HT-29 (cell line): ENCODE measurements at regions not wholly inside any gene's neighbourhood (a gene's known extent, or its start where the extent isn't known, plus 50 kb on each side); places are given as distances from the start of the nearest gene placed in this dataset.

ENCODE experiments used
- DNase-seq: peaks from one replicate; pipeline ENCODE4 v3.0.0-alpha.2; 2015; ENCODE audit warnings: low spot score

DNA sequence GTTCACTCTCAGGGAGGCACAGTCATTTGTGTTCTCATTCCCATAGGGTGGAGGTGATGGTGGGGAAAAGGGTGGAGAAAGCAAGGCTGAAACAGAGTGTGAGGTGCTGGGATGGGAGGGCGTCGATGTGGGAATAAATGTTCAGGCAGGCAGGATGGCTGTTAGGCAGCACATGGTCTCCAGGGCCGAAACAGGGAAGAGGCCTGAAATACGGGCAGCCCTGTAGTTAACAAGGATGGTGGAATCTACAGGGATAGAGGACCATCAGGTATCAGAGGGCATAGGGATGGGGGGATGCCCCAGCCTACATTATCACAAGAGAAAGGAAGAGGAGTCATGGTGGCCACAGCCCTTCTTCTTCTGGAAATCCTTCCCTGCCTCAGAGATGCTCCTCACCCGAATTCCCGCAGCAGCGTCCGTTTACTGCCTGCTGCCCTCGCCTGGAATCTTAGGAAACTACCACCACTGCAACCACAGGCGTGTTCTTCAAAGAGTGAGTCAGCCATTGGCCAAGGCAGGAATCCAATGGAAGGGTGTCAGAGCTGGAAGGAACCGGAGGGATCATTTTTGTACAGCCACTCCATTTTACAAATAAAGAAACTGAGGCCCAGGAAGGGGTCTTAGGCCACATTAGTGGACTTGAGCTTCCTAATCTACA is 49.7 kb upstream of the POMGNT2 start:
- peak; percentile 58 for DNase-seq
